ENCODE measurements at regions not wholly inside any gene's neighbourhood (a gene's known extent, or its start where the extent isn't known, plus 50 kb on each side); places are given as distances from the start of the nearest gene placed in this dataset.

DNA sequence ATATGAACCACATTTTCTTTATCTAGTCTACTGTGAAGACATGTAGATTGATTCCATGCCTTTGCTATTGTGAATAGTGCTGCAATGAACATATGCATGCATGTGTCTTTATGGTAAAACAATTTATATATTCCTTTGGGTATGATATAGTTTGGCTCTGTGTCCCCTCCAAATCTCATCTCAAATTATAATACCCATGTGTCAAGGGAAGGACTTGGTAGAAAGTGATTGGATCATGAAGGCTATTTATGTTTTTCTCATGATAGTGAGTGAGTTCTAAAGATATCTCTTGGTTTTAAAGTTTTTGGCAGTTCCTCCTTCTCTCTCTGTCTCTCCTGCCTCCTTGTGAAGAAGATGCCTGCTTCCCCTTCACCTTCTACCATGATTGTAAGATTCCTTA, 248.7 kb downstream of the GPR37 start:
- no peak for TF ChIP-seq EZH2 (IDR thresholded peaks at IDR 0.05)
- no peak for TF ChIP-seq EZH2phosphoT487 (IDR thresholded peaks at IDR 0.05)
- TF ChIP-seq, protein P1, sequence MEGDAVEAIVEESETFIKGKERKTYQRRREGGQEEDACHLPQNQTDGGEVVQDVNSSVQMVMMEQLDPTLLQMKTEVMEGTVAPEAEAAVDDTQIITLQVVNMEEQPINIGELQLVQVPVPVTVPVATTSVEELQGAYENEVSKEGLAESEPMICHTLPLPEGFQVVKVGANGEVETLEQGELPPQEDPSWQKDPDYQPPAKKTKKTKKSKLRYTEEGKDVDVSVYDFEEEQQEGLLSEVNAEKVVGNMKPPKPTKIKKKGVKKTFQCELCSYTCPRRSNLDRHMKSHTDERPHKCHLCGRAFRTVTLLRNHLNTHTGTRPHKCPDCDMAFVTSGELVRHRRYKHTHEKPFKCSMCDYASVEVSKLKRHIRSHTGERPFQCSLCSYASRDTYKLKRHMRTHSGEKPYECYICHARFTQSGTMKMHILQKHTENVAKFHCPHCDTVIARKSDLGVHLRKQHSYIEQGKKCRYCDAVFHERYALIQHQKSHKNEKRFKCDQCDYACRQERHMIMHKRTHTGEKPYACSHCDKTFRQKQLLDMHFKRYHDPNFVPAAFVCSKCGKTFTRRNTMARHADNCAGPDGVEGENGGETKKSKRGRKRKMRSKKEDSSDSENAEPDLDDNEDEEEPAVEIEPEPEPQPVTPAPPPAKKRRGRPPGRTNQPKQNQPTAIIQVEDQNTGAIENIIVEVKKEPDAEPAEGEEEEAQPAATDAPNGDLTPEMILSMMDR (IDR thresholded peaks at IDR 0.05) = no peak
- no peak for DNase-seq (ENCODE audit: low spot score)

GRCh38 chr7:124515106-124515830, 250.3 kb downstream of the GPR37 start:
- peaks cover 5% of the 10 kb centered on the region for H3K4me1 ChIP-seq
- H3F3A ChIP-seq (ENCODE audit: low read depth) = no peaks in the 10 kb centered on the region
- H3K79me2 ChIP-seq (ENCODE audit: low read depth) = no peaks in the 10 kb centered on the region
- no peak overlapping the region for H2AFZ ChIP-seq (replicated peaks)
- H3K9me3 ChIP-seq (ENCODE audit: low read depth) = no peaks in the 10 kb centered on the region
- no peaks in the 10 kb centered on the region for H3K27me3 Mint-ChIP-seq (ENCODE audit: insufficient read depth, low read depth)
- H3K4me2 ChIP-seq = peak overlapping the region; percentile 30
- H3K36me3 ChIP-seq = no peaks in the 10 kb centered on the region
- H3K4me3 Mint-ChIP-seq = no peak overlapping the region
- H3K9ac ChIP-seq = no peak overlapping the region
- no peak overlapping the region for H3K27ac ChIP-seq
- no peaks in the 10 kb centered on the region for H3K27me3 ChIP-seq
- no peaks in the 10 kb centered on the region for H3K4me1 Mint-ChIP-seq
- H3K36me3 Mint-ChIP-seq = no peaks in the 10 kb centered on the region
- no peak overlapping the region for H3K4me3 ChIP-seq
- no peaks in the 10 kb centered on the region for H4K20me1 ChIP-seq (ENCODE audit: low read depth)
- no peak overlapping the region for H3K27ac Mint-ChIP-seq
- TF ChIP-seq EZH2phosphoT487 (IDR thresholded peaks at IDR 0.05) = no peak
- TF ChIP-seq, protein P1 (IDR thresholded peaks at IDR 0.05) = no peak
- TF ChIP-seq EZH2 (IDR thresholded peaks at IDR 0.05) = no peak
- H3K9me3 Mint-ChIP-seq = peaks cover 2% of the 10 kb centered on the region
- peak; percentile 11 for DNase-seq (ENCODE audit: low spot score)

More for the DNA sequence above, 248.7 kb downstream of the GPR37 start:
- Histone ChIP-seq H3K79me2 (ENCODE audit: low read depth) (no peaks in the 10 kb centered on the region), H3K9me3 (ENCODE audit: low read depth) (no peaks in the 10 kb centered on the region), H3K4me1 (peaks cover 5% of the 10 kb centered on the region), H3K4me3 (no peak overlapping the region), H3F3A (ENCODE audit: low read depth) (no peaks in the 10 kb centered on the region), H3K36me3 (no peaks in the 10 kb centered on the region), H4K20me1 (ENCODE audit: low read depth) (no peaks in the 10 kb centered on the region), H2AFZ (replicated peaks) (no peak overlapping the region), H3K9ac (no peak overlapping the region), H3K27me3 (no peaks in the 10 kb centered on the region), H3K27ac (no peak overlapping the region), H3K4me2 (no peak overlapping the region)
- Mint-ChIP-seq H3K4me3 (no peak overlapping the region), H3K27ac (no peak overlapping the region), H3K36me3 (no peaks in the 10 kb centered on the region), H3K9me3 (peaks cover 2% of the 10 kb centered on the region), H3K27me3 (ENCODE audit: insufficient read depth, low read depth) (peaks cover 1% of the 10 kb centered on the region), H3K4me1 (no peaks in the 10 kb centered on the region)

GRCh38 chr7:124514471-124514870, 251.1 kb downstream of the GPR37 start:
- no peaks in the 10 kb centered on the region for H3K4me1 Mint-ChIP-seq
- Histone ChIP-seq H2AFZ (replicated peaks) (peak overlapping the region; percentile 63), H4K20me1 (ENCODE audit: low read depth) (no peaks in the 10 kb centered on the region), H3F3A (ENCODE audit: low read depth) (no peaks in the 10 kb centered on the region), H3K27me3 (no peaks in the 10 kb centered on the region), H3K27ac (no peak overlapping the region), H3K4me3 (no peak overlapping the region), H3K9ac (no peak overlapping the region), H3K36me3 (no peaks in the 10 kb centered on the region), H3K79me2 (ENCODE audit: low read depth) (no peaks in the 10 kb centered on the region), H3K4me2 (no peak overlapping the region), H3K9me3 (ENCODE audit: low read depth) (no peaks in the 10 kb centered on the region), H3K4me1 (peaks cover 5% of the 10 kb centered on the region)
- no peak overlapping the region for H3K4me3 Mint-ChIP-seq
- H3K9me3 Mint-ChIP-seq = peaks cover 2% of the 10 kb centered on the region
- H3K36me3 Mint-ChIP-seq = no peaks in the 10 kb centered on the region
- DNase-seq (ENCODE audit: low spot score) = no peak
- H3K27ac Mint-ChIP-seq = no peak overlapping the region
- TF ChIP-seq EZH2phosphoT487 (IDR thresholded peaks at IDR 0.05) (no peak), EZH2 (IDR thresholded peaks at IDR 0.05) (no peak)
- TF ChIP-seq, protein P1 (IDR thresholded peaks at IDR 0.05) = no peak
- H3K27me3 Mint-ChIP-seq (ENCODE audit: insufficient read depth, low read depth) = no peaks in the 10 kb centered on the region
